GM19099 (cell line): ENCODE measurements at regions not wholly inside any gene's neighbourhood (a gene's known extent, or its start where the extent isn't known, plus 50 kb on each side); places are given as distances from the start of the nearest gene placed in this dataset.

Experiments
- POLR2A ChIP-seq: IDR thresholded peaks from 3 replicates; pipeline ENCODE4 v1.6.1; 2011; ENCODE audit warnings: low read depth; ENCODE audit not compliant: insufficient read length; ENCODE audit errors: extremely low read depth

GRCh38 chr6:14211562-14211942, 94.0 kb downstream of the CD83 start:
- TF ChIP-seq POLR2A: no peak

GRCh38 chr6:14212020-14212419, 94.4 kb downstream of the CD83 start:
- TF ChIP-seq POLR2A: no peak

- TF ChIP-seq POLR2A: no peak
Observed at GRCh38 chr6:14212632-14213031, 95.1 kb downstream of the CD83 start.

GRCh38 chr6:14216946-14217684, 99.5 kb downstream of the CD83 start:
- TF ChIP-seq POLR2A: no peak

GRCh38 chr6:14217728-14218518, 100.4 kb downstream of the CD83 start:
- no peak for TF ChIP-seq POLR2A

GRCh38 chr6:14218519-14218800, 100.9 kb downstream of the CD83 start:
- no peak for TF ChIP-seq POLR2A

- TF ChIP-seq POLR2A: no peak
Observed at GRCh38 chr6:14221564-14222279, 104.2 kb downstream of the CD83 start.

- no peak for TF ChIP-seq POLR2A
Observed at GRCh38 chr6:14222956-14223355, 105.4 kb downstream of the CD83 start.

GRCh38 chr6:14224359-14225103, 107.0 kb downstream of the CD83 start:
- TF ChIP-seq POLR2A: no peak

GRCh38 chr6:14226051-14226660, 108.6 kb downstream of the CD83 start:
- no peak for TF ChIP-seq POLR2A

- no peak for TF ChIP-seq POLR2A
Observed at GRCh38 chr6:14228571-14228970, 111.0 kb downstream of the CD83 start.

GRCh38 chr6:14231071-14231483, 113.5 kb downstream of the CD83 start:
- no peak for TF ChIP-seq POLR2A

GRCh38 chr6:14231501-14232280, 114.1 kb downstream of the CD83 start:
- no peak for TF ChIP-seq POLR2A

- no peak for TF ChIP-seq POLR2A
Observed at GRCh38 chr6:14232889-14233288, 115.3 kb downstream of the CD83 start.

GRCh38 chr6:14235653-14236356, 118.2 kb downstream of the CD83 start:
- no peak for TF ChIP-seq POLR2A
